Ishikawa (cell line): ENCODE measurements at regions not wholly inside any gene's neighbourhood (a gene's known extent, or its start where the extent isn't known, plus 50 kb on each side); places are given as distances from the start of the nearest gene placed in this dataset.

ENCODE experiments used
- CEBPB ChIP-seq: IDR thresholded peaks from 2 replicates; pipeline ENCODE4 v1.6.1; 2012
- CREB1 ChIP-seq: IDR thresholded peaks from 2 replicates; pipeline ENCODE4 v1.6.1; 2012; ENCODE audit warnings: low read depth
- EGR1 ChIP-seq: IDR thresholded peaks from 2 replicates; pipeline ENCODE4 v1.6.1; 2012
- EP300 ChIP-seq: IDR thresholded peaks from 2 replicates; pipeline ENCODE4 v1.6.1; 2012; ENCODE audit warnings: borderline replicate concordance
- FOXM1 ChIP-seq: IDR thresholded peaks from 2 replicates; pipeline ENCODE4 v1.6.1; 2012; ENCODE audit warnings: low read depth, borderline replicate concordance
- MAX ChIP-seq: IDR thresholded peaks from 2 replicates; pipeline ENCODE4 v1.6.1; 2012
- NFIC ChIP-seq: IDR thresholded peaks from 2 replicates; pipeline ENCODE4 v1.6.1; 2012
- RAD21 ChIP-seq: IDR thresholded peaks from 2 replicates; pipeline ENCODE4 v1.6.1; 2012; ENCODE audit warnings: low read depth
- REST ChIP-seq: IDR thresholded peaks from 2 replicates; pipeline ENCODE4 v1.6.1; 2012; ENCODE audit warnings: low read depth, mild to moderate bottlenecking
- TAF1 ChIP-seq: IDR thresholded peaks from 2 replicates; pipeline ENCODE4 v1.6.1; 2012; ENCODE audit warnings: low read depth, mild to moderate bottlenecking
- TCF12 ChIP-seq: IDR thresholded peaks from 2 replicates; pipeline ENCODE4 v1.6.1; 2012; ENCODE audit warnings: low read depth
- TEAD4 ChIP-seq: IDR thresholded peaks from 2 replicates; pipeline ENCODE4 v1.6.1; 2012
- USF1 ChIP-seq: IDR thresholded peaks from 2 replicates; pipeline ENCODE4 v1.6.1; 2012
- YY1 ChIP-seq: IDR thresholded peaks from 2 replicates; pipeline ENCODE4 v1.6.1; 2012; ENCODE audit warnings: low read depth
- ZBTB7A ChIP-seq: IDR thresholded peaks from 2 replicates; pipeline ENCODE4 v1.6.1; 2012; ENCODE audit warnings: low read depth

- TF ChIP-seq EP300 (no peak), TAF1 (no peak), MAX (no peak), FOXM1 (no peak), NFIC (no peak), YY1 (no peak), USF1 (no peak), CEBPB (no peak), CREB1 (no peak), RAD21 (no peak), REST (no peak), TEAD4 (no peak), ZBTB7A (no peak), EGR1 (no peak), TCF12 (no peak)
Observed at GRCh38 chr6:1547785-1548184, 61.9 kb upstream of the FOXC1 start.

- TF ChIP-seq EGR1 (no peak), TCF12 (no peak), CREB1 (no peak), TEAD4 (no peak), CEBPB (no peak), EP300 (no peak), NFIC (no peak), USF1 (no peak), ZBTB7A (no peak), YY1 (no peak), MAX (no peak), FOXM1 (no peak), REST (no peak)
Observed at GRCh38 chr6:1551249-1551648, 58.5 kb upstream of the FOXC1 start.

GRCh38 chr6:1552296-1552761 lies 57.4 kb upstream of the FOXC1 start:
- TF ChIP-seq TAF1: no peak
- no peak for TF ChIP-seq MAX
- TF ChIP-seq TCF12: no peak
- peak; percentile 48 for TF ChIP-seq RAD21
- TF ChIP-seq TEAD4: no peak
- no peak for TF ChIP-seq REST
- TF ChIP-seq CEBPB: no peak
- TF ChIP-seq FOXM1: no peak

- no peak for TF ChIP-seq NFIC
- no peak for TF ChIP-seq USF1
- no peak for TF ChIP-seq MAX
- TF ChIP-seq TCF12: no peak
- no peak for TF ChIP-seq CREB1
- no peak for TF ChIP-seq CEBPB
- no peak for TF ChIP-seq TEAD4
- no peak for TF ChIP-seq FOXM1
- TF ChIP-seq YY1: no peak
- TF ChIP-seq REST: no peak
- no peak for TF ChIP-seq EGR1
- TF ChIP-seq ZBTB7A: no peak
- TF ChIP-seq TAF1: no peak
- TF ChIP-seq RAD21: no peak
- TF ChIP-seq EP300: no peak
Observed at GRCh38 chr6:1553562-1554083, 56.1 kb upstream of the FOXC1 start.
